Thoracic aorta (tissue), 2 donors: ENCODE measurements at regions not wholly inside any gene's neighbourhood (a gene's known extent, or its start where the extent isn't known, plus 50 kb on each side); places are given as distances from the start of the nearest gene placed in this dataset.

Source experiments
- ATAC-seq: fragments of 150-250 bp; one replicate; pipeline ENCODE4 v1.8.0; 2017; ENCODE audit warnings: low read depth; ENCODE audit not compliant: insufficient number of reproducible peaks, low FRiP score
- DNase-seq: peaks from one replicate; pipeline ENCODE4 v3.0.0-alpha.2; 2020; ENCODE audit warnings: low spot score
- H3K27ac ChIP-seq, 2 donors: fragments of 200-600 bp; sonication (generic); 1 replicate in 1 of 2; 2 replicates in 1 of 2; pipeline ENCODE4 v1.5.1; 2016; ENCODE audit warnings: mild to moderate bottlenecking in 2 of 2, moderate library complexity in 2 of 2
- H3K27me3 ChIP-seq: fragments of 200-600 bp; sonication (generic); replicated peaks from 2 replicates; pipeline ENCODE4 v1.6.0; 2016; ENCODE audit warnings: mild to moderate bottlenecking; ENCODE audit not compliant: insufficient read depth
- H3K36me3 ChIP-seq: fragments of 200-600 bp; sonication (generic); one replicate; pipeline ENCODE4 v1.5.1; 2016
- H3K4me1 ChIP-seq, 2 donors: fragments of 200-600 bp; sonication (generic); 1 replicate in 1 of 2; 2 replicates in 1 of 2; pipeline versions ENCODE4 v1.5.1 to v1.6.0; 2016; ENCODE audit warnings: low read depth in 2 of 2, mild to moderate bottlenecking in 1 of 2; ENCODE audit not compliant: control insufficient read depth in 1 of 2
- H3K4me3 ChIP-seq: fragments of 200-600 bp; sonication (generic); 2 replicates; pipeline ENCODE4 v1.5.1; 2016; ENCODE audit warnings: mild to moderate bottlenecking
- H3K9me3 ChIP-seq: fragments of 200-600 bp; sonication (generic); 2 replicates; pipeline ENCODE4 v1.5.1; 2016
- CTCF ChIP-seq: fragments of 200-600 bp; sonication (generic); IDR thresholded peaks from one replicate; pipeline ENCODE4 v1.5.1; 2019; ENCODE audit warnings: antibody characterized with exemption

GRCh38 chr15:98040146-98040545 lies 79.6 kb downstream of the ARRDC4 start:
- TF ChIP-seq CTCF, result no peak
- no peak overlapping the region for H3K27ac ChIP-seq
- no peaks in the 10 kb centered on the region for H3K9me3 ChIP-seq
- H3K4me3 ChIP-seq, result no peak overlapping the region
- ATAC-seq, result no peak
- DNase-seq, result no peak
- no peaks in the 10 kb centered on the region for H3K4me1 ChIP-seq
- H3K27me3 ChIP-seq, result no peaks in the 10 kb centered on the region
- H3K36me3 ChIP-seq, result no peaks in the 10 kb centered on the region

GRCh38 chr15:98043160-98044014 lies 82.9 kb downstream of the ARRDC4 start:
- no peak overlapping the region for H3K4me3 ChIP-seq
- no peaks in the 10 kb centered on the region for H3K9me3 ChIP-seq
- H3K4me1 ChIP-seq, result no peaks in the 10 kb centered on the region
- ATAC-seq (no peak), DNase-seq (no peak)
- no peak overlapping the region for H3K27ac ChIP-seq
- no peak for TF ChIP-seq CTCF
- H3K27me3 ChIP-seq, result no peaks in the 10 kb centered on the region
- H3K36me3 ChIP-seq, result no peaks in the 10 kb centered on the region

- Histone ChIP-seq H3K27me3 (no peaks in the 10 kb centered on the region), H3K36me3 (no peaks in the 10 kb centered on the region), H3K4me1 (no peaks in the 10 kb centered on the region), H3K4me3 (no peak overlapping the region), H3K27ac (no peak overlapping the region), H3K9me3 (peaks cover 2% of the 10 kb centered on the region)
- no peak for TF ChIP-seq CTCF
- ATAC-seq (no peak), DNase-seq (no peak)
Observed at GRCh38 chr15:98051734-98052133, 91.2 kb downstream of the ARRDC4 start.

- no peak for TF ChIP-seq CTCF
- no peaks in the 10 kb centered on the region for H3K36me3 ChIP-seq
- no peak overlapping the region for H3K4me3 ChIP-seq
- H3K4me1 ChIP-seq, result no peaks in the 10 kb centered on the region
- H3K27ac ChIP-seq, result no peak overlapping the region
- DNase-seq, result no peak
- ATAC-seq, result no peak
- H3K27me3 ChIP-seq, result no peaks in the 10 kb centered on the region
- peaks cover 6% of the 10 kb centered on the region for H3K9me3 ChIP-seq
Observed at GRCh38 chr15:98057453-98057852, 97.0 kb downstream of the ARRDC4 start.

GRCh38 chr15:98062869-98063268 lies 102.4 kb downstream of the ARRDC4 start:
- H3K27ac ChIP-seq, result no peak overlapping the region
- ATAC-seq, result no peak
- no peak for TF ChIP-seq CTCF
- no peaks in the 10 kb centered on the region for H3K27me3 ChIP-seq
- no peaks in the 10 kb centered on the region for H3K36me3 ChIP-seq
- no peaks in the 10 kb centered on the region for H3K9me3 ChIP-seq
- DNase-seq, result no peak
- no peak overlapping the region for H3K4me3 ChIP-seq
- H3K4me1 ChIP-seq, result peaks cover 3 to 8% of the 10 kb centered on the region in 2 donors
